ENCODE measurements at regions not wholly inside any gene's neighbourhood (a gene's known extent, or its start where the extent isn't known, plus 50 kb on each side); places are given as distances from the start of the nearest gene placed in this dataset.
"Not testable (repeated sequence)": the region's sequence is repeated elsewhere in the genome, so short reads cannot be mapped to it uniquely, and the experiment has no call there.

GRCh38 chr16:16742573-16742972 lies 363.6 kb downstream of the NPIPA7 start:
- intact Hi-C loops (cut with DNase I), result not testable (repeated sequence)

GRCh38 chr16:16754992-16755667 lies 376.2 kb downstream of the NPIPA7 start:
- DNase-seq (ENCODE audit: low spot score); intact Hi-C loops (cut with DNase I): not testable (repeated sequence)

More at GRCh38 chr16:16742573-16742972, 363.6 kb downstream of the NPIPA7 start:
- DNase-seq (ENCODE audit: low spot score), result not testable (repeated sequence)

- DNase-seq (ENCODE audit: low spot score), result no peak
These were observed 384.5 kb downstream of the NPIPA7 start for GRCh38 chr16:16763449-16763848.

GRCh38 chr16:16770717-16771116 lies 391.8 kb downstream of the NPIPA7 start:
- intact Hi-C loops (cut with DNase I); DNase-seq (ENCODE audit: low spot score): not testable (repeated sequence)

More at GRCh38 chr16:16763449-16763848, 384.5 kb downstream of the NPIPA7 start:
- intact Hi-C loops (cut with DNase I), result no loop called here

- no peak for DNase-seq (ENCODE audit: low spot score)
- intact Hi-C loops (cut with DNase I), result no loop called here
These were observed 395.4 kb downstream of the NPIPA7 start for GRCh38 chr16:16774389-16774788.

- intact Hi-C loops (cut with DNase I), result no loop called here
- DNase-seq (ENCODE audit: low spot score), result no peak
These were observed 399.4 kb downstream of the NPIPA7 start for GRCh38 chr16:16778332-16778731.

- intact Hi-C loops (cut with DNase I), result no loop called here
- no peak for DNase-seq (ENCODE audit: low spot score)
These were observed 401.6 kb downstream of the NPIPA7 start for GRCh38 chr16:16780588-16780987.

- no peak for DNase-seq (ENCODE audit: low spot score)
- intact Hi-C loops (cut with DNase I), result no loop called here
These were observed 403.2 kb downstream of the NPIPA7 start for GRCh38 chr16:16782153-16782552.

GRCh38 chr16:16788004-16788403 lies 409.1 kb downstream of the NPIPA7 start:
- no peak for DNase-seq (ENCODE audit: low spot score)
- intact Hi-C loops (cut with DNase I), result no loop called here

GRCh38 chr16:16790597-16790996 lies 411.7 kb downstream of the NPIPA7 start:
- DNase-seq (ENCODE audit: low spot score), result no peak
- intact Hi-C loops (cut with DNase I), result no loop called here

- no peak for DNase-seq (ENCODE audit: low spot score)
- intact Hi-C loops (cut with DNase I), result no loop called here
These were observed 412.1 kb downstream of the NPIPA7 start for GRCh38 chr16:16791051-16791450.

GRCh38 chr16:16797239-16797638 lies 418.3 kb downstream of the NPIPA7 start:
- no peak for DNase-seq (ENCODE audit: low spot score)
- intact Hi-C loops (cut with DNase I), result no loop called here

GRCh38 chr16:16798504-16798903 lies 419.6 kb downstream of the NPIPA7 start:
- DNase-seq (ENCODE audit: low spot score), result no peak
- intact Hi-C loops (cut with DNase I), result no loop called here

- intact Hi-C loops (cut with DNase I), result no loop called here
- no peak for DNase-seq (ENCODE audit: low spot score)
These were observed 426.9 kb downstream of the NPIPA7 start for GRCh38 chr16:16805809-16806208.

GRCh38 chr16:16815641-16816040 lies 436.7 kb downstream of the NPIPA7 start:
- intact Hi-C loops (cut with DNase I), result no loop called here
- no peak for DNase-seq (ENCODE audit: low spot score)

GRCh38 chr16:16817196-16817595 lies 438.3 kb downstream of the NPIPA7 start:
- intact Hi-C loops (cut with DNase I), result no loop called here
- no peak for DNase-seq (ENCODE audit: low spot score)

- intact Hi-C loops (cut with DNase I), result no loop called here
- no peak for DNase-seq (ENCODE audit: low spot score)
These were observed 442.3 kb downstream of the NPIPA7 start for GRCh38 chr16:16821261-16821660.

- no peak for DNase-seq (ENCODE audit: low spot score)
- intact Hi-C loops (cut with DNase I), result no loop called here
These were observed 450.0 kb downstream of the NPIPA7 start for GRCh38 chr16:16828913-16829398.

GRCh38 chr16:16830401-16830800 lies 451.5 kb downstream of the NPIPA7 start:
- DNase-seq (ENCODE audit: low spot score), result no peak

GRCh38 chr16:16830973-16831372 lies 452.0 kb downstream of the NPIPA7 start:
- DNase-seq (ENCODE audit: low spot score), result no peak
- intact Hi-C loops (cut with DNase I), result no loop called here

More at GRCh38 chr16:16830401-16830800, 451.5 kb downstream of the NPIPA7 start:
- intact Hi-C loops (cut with DNase I), result no loop called here

- intact Hi-C loops (cut with DNase I), result no loop called here
- no peak for DNase-seq (ENCODE audit: low spot score)
These were observed 454.2 kb downstream of the NPIPA7 start for GRCh38 chr16:16833165-16833564.
